ENCODE measurements at regions not wholly inside any gene's neighbourhood (a gene's known extent, or its start where the extent isn't known, plus 50 kb on each side); places are given as distances from the start of the nearest gene placed in this dataset.

- DNase-seq (ENCODE audit: low spot score): no peak
Measured at GRCh38 chr15:72965671-72966070, 86.6 kb upstream of the NEO1 start.

GRCh38 chr15:72964542-72964941 is 87.7 kb upstream of the NEO1 start:
- no peak for DNase-seq (ENCODE audit: low spot score)

GRCh38 chr15:72964135-72964534 is 88.1 kb upstream of the NEO1 start:
- DNase-seq (ENCODE audit: low spot score): no peak

- DNase-seq (ENCODE audit: low spot score): no peak
Measured at GRCh38 chr15:72962054-72962702, 90.1 kb upstream of the NEO1 start.

- DNase-seq (ENCODE audit: low spot score): no peak
Measured at GRCh38 chr15:72961346-72961745, 90.9 kb upstream of the NEO1 start.

- DNase-seq (ENCODE audit: low spot score): no peak
Measured at GRCh38 chr15:72958634-72959033, 93.6 kb upstream of the NEO1 start.

GRCh38 chr15:72953306-72953705 is 99.0 kb upstream of the NEO1 start:
- no peak for DNase-seq (ENCODE audit: low spot score)

GRCh38 chr15:72952151-72952550 is 100.1 kb upstream of the NEO1 start:
- DNase-seq (ENCODE audit: low spot score): no peak

GRCh38 chr15:72948662-72949061 is 103.6 kb upstream of the NEO1 start:
- DNase-seq (ENCODE audit: low spot score): no peak

GRCh38 chr15:72947709-72948108 is 104.6 kb upstream of the NEO1 start:
- DNase-seq (ENCODE audit: low spot score): no peak

- DNase-seq (ENCODE audit: low spot score): no peak
Measured at GRCh38 chr15:72944565-72944964, 107.7 kb upstream of the NEO1 start.

GRCh38 chr15:72940229-72940622 is 112.0 kb upstream of the NEO1 start:
- DNase-seq (ENCODE audit: low spot score): no peak

- DNase-seq (ENCODE audit: low spot score): no peak
Measured at GRCh38 chr15:72939514-72940228, 112.6 kb upstream of the NEO1 start.

GRCh38 chr15:72936691-72937679 is 115.3 kb upstream of the NEO1 start:
- DNase-seq (ENCODE audit: low spot score): no peak

- DNase-seq (ENCODE audit: low spot score): no peak
Measured at GRCh38 chr15:72936237-72936636, 116.0 kb upstream of the NEO1 start.

- no peak for DNase-seq (ENCODE audit: low spot score)
Measured at GRCh38 chr15:72935521-72935920, 116.7 kb upstream of the NEO1 start.

- no peak for DNase-seq (ENCODE audit: low spot score)
Measured at GRCh38 chr15:72934921-72935320, 117.3 kb upstream of the NEO1 start.

GRCh38 chr15:72933976-72934375 is 118.3 kb upstream of the NEO1 start:
- no peak for DNase-seq (ENCODE audit: low spot score)

GRCh38 chr15:72932472-72932871 is 119.8 kb upstream of the NEO1 start:
- no peak for DNase-seq (ENCODE audit: low spot score)

GRCh38 chr15:72927451-72927850 is 124.8 kb upstream of the NEO1 start:
- DNase-seq (ENCODE audit: low spot score): no peak

GRCh38 chr15:72925661-72926060 is 126.6 kb upstream of the NEO1 start:
- no peak for DNase-seq (ENCODE audit: low spot score)

- no peak for DNase-seq (ENCODE audit: low spot score)
Measured at GRCh38 chr15:72923289-72923688, 129.0 kb upstream of the NEO1 start.

- no peak for DNase-seq (ENCODE audit: low spot score)
Measured at GRCh38 chr15:72920551-72920950, 131.7 kb upstream of the NEO1 start.
